Right lobe of liver (tissue), 4 donors: ENCODE measurements at regions not wholly inside any gene's neighbourhood (a gene's known extent, or its start where the extent isn't known, plus 50 kb on each side); places are given as distances from the start of the nearest gene placed in this dataset.

ENCODE experiments used
- CTCF ChIP-seq, 4 donors: fragments of 200-600 bp in 3 of 4; fragments of 450-650 bp in 1 of 4; IDR thresholded peaks; one replicate each; pipeline versions ENCODE4 v1.5.1 to v1.8.0; 2016 to 2022; ENCODE audit warnings: antibody characterized with exemption in 4 of 4, mild to moderate bottlenecking in 2 of 4
- POLR2A ChIP-seq: fragments of 450-650 bp; IDR thresholded peaks from one replicate; pipeline ENCODE4 v1.6.1; 2017; ENCODE audit warnings: antibody characterized with exemption, mild to moderate bottlenecking
- donor health status: DM: no; HTN: no; CAD: no.
- donor health status: DM: no; HTN: no; CAD: no.
- donor health status: DM: no; HTN: yes; CAD: no.

- TF ChIP-seq CTCF (IDR thresholded peaks at IDR 0.05) = no peak
- no peak for TF ChIP-seq POLR2A
These were observed 338.4 kb downstream of the PCDH17 start for GRCh38 chr13:57969951-57970350.
